CD8-positive, alpha-beta memory T cell (primary cell): ENCODE measurements at regions not wholly inside any gene's neighbourhood (a gene's known extent, or its start where the extent isn't known, plus 50 kb on each side); places are given as distances from the start of the nearest gene placed in this dataset.

ENCODE experiments used
- CTCF ChIA-PET: fragments of 350-600 bp; sonication (Branson Sonifier 250); formaldehyde crosslinking; loops from one replicate; lab custom pipeline; 2021; ENCODE audit warnings: antibody characterized with exemption; lab: Charles Lee
- POLR2A ChIA-PET: fragments of 350-600 bp; sonication (Branson Sonifier 250); formaldehyde crosslinking; loops from one replicate; lab custom pipeline; 2021; ENCODE audit warnings: antibody characterized with exemption; lab: Charles Lee
- DNase-seq, 5 donors: peaks; one replicate each; pipeline versions ENCODE4 v3.0.0 to v3.0.0-alpha.2; 2020 to 2022; ENCODE audit warnings: mixed read lengths in 1 of 5
- H3K27ac ChIP-seq: one replicate; pipeline ENCODE4 v1.7.0; 2013; ENCODE audit warnings: low read depth, mild to moderate bottlenecking, low read length, moderate library complexity
- H3K27me3 ChIP-seq: 2 replicates; pipeline ENCODE4 v1.7.0; 2013; ENCODE audit warnings: low read length, mild to moderate bottlenecking; ENCODE audit not compliant: insufficient read depth, poor library complexity, severe bottlenecking
- H3K36me3 ChIP-seq: 2 replicates; pipeline ENCODE4 v1.7.0; 2013; ENCODE audit warnings: mild to moderate bottlenecking, low read length, moderate library complexity; ENCODE audit not compliant: insufficient read depth
- H3K4me1 ChIP-seq: 2 replicates; pipeline ENCODE4 v1.7.0; 2013; ENCODE audit warnings: mild to moderate bottlenecking, low read length, moderate library complexity; ENCODE audit not compliant: insufficient read depth
- H3K4me3 ChIP-seq: 2 replicates; pipeline ENCODE4 v1.7.0; 2013; ENCODE audit warnings: mild to moderate bottlenecking, low read length
- H3K9me3 ChIP-seq: 2 replicates; pipeline ENCODE4 v1.7.0; 2013; ENCODE audit warnings: mild to moderate bottlenecking, low read length
- H3K27ac Mint-ChIP-seq, 8 donors: one replicate each; pipeline ENCODE4 v1.8.0; 2020 to 2021; ENCODE audit warnings: mixed read lengths in 8 of 8, mild to moderate bottlenecking in 6 of 8, inconsistent platforms in 3 of 8, moderate library complexity in 3 of 8
- H3K27me3 Mint-ChIP-seq, 2 donors: one replicate each; pipeline ENCODE4 v1.8.0; 2020 to 2021; ENCODE audit warnings: mixed read lengths in 2 of 2, mild to moderate bottlenecking in 1 of 2, moderate library complexity in 1 of 2
- H3K36me3 Mint-ChIP-seq, 3 donors: one replicate each; pipeline ENCODE4 v1.8.0; 2020 to 2021; ENCODE audit warnings: mixed read lengths in 3 of 3, inconsistent platforms in 1 of 3, mild to moderate bottlenecking in 1 of 3
- H3K4me1 Mint-ChIP-seq, 3 donors: one replicate each; pipeline ENCODE4 v1.8.0; 2020 to 2021; ENCODE audit warnings: mixed read lengths in 3 of 3, inconsistent platforms in 1 of 3, mild to moderate bottlenecking in 1 of 3
- H3K4me3 Mint-ChIP-seq, 7 donors: one replicate each; pipeline ENCODE4 v1.8.0; 2020 to 2021; ENCODE audit warnings: mixed read lengths in 7 of 7, mild to moderate bottlenecking in 6 of 7, moderate library complexity in 4 of 7, inconsistent platforms in 2 of 7
- H3K9me3 Mint-ChIP-seq, 5 donors: one replicate each; pipeline ENCODE4 v1.8.0; 2020 to 2022; ENCODE audit warnings: mixed read lengths in 5 of 5, mild to moderate bottlenecking in 3 of 5, moderate library complexity in 2 of 5, inconsistent platforms in 1 of 5

GRCh38 chr2:67208887-67209500, 188.1 kb upstream of the ETAA1 start:
- no peaks in the 10 kb centered on the region for H3K27me3 ChIP-seq
- no peak overlapping the region for H3K27ac Mint-ChIP-seq
- ChIA-PET POLR2A (no interaction called here), CTCF (no interaction called here)
- no peak overlapping the region for H3K27ac ChIP-seq
- no peaks in the 10 kb centered on the region for H3K36me3 Mint-ChIP-seq
- DNase-seq: no peak
- peaks cover 0 to 5% (median 0%) of the 10 kb centered on the region in 5 donors for H3K9me3 Mint-ChIP-seq
- no peak overlapping the region for H3K4me3 ChIP-seq
- H3K9me3 ChIP-seq: no peaks in the 10 kb centered on the region
- H3K36me3 ChIP-seq: no peaks in the 10 kb centered on the region
- H3K4me3 Mint-ChIP-seq: no peak overlapping the region
- no peaks in the 10 kb centered on the region for H3K4me1 ChIP-seq
- H3K27me3 Mint-ChIP-seq: no peaks in the 10 kb centered on the region
- no peaks in the 10 kb centered on the region for H3K4me1 Mint-ChIP-seq

DNA sequence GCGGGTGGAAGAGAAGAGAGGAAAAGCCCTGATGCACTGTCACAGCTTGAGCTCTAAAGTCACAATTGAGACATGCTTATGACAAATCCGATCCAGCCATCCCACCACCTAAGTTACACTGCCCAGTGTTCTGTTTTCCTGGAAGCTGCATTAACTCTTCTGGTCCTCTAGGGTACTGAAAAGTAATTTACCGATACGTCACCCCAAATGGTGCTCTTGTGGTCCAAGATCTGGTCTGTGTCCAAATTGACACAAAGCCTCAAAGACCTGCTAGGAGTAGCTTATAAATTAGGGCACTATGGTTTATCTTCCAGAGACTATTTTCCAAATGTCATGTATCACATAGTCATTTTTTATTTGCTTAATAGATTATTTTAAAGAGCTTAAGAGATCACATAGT, 186.7 kb upstream of the ETAA1 start:
- Histone ChIP-seq H3K27me3 (no peaks in the 10 kb centered on the region), H3K4me3 (no peak overlapping the region), H3K36me3 (no peaks in the 10 kb centered on the region), H3K4me1 (no peaks in the 10 kb centered on the region), H3K27ac (no peak overlapping the region), H3K9me3 (no peaks in the 10 kb centered on the region)
- H3K27me3 Mint-ChIP-seq: no peaks in the 10 kb centered on the region
- no peak overlapping the region for H3K4me3 Mint-ChIP-seq
- H3K4me1 Mint-ChIP-seq: no peaks in the 10 kb centered on the region
- POLR2A ChIA-PET: no interaction called here
- H3K9me3 Mint-ChIP-seq: peaks cover 0 to 5% (median 0%) of the 10 kb centered on the region in 5 donors
- H3K27ac Mint-ChIP-seq: no peak overlapping the region
- no peaks in the 10 kb centered on the region for H3K36me3 Mint-ChIP-seq
- no peak for DNase-seq
- CTCF ChIA-PET: no interaction called here

DNA sequence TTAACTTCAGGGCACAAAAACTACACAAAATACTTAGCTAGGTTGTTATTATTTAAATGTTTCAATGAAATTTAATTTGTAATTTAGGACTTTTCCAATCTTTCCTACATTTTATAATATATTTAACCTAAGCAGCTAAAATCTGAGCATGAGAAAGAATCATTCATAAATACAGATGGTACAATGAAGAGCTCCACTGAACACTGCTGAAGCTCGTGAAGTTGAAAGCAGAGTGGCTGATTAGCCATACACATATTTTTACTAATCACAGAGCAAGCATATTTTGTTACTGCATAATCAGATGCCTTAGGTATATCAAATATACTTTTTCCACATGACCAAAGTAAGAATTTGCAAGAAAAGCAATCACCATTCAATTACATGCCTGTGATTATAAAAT, 184.9 kb upstream of the ETAA1 start:
- H3K27ac ChIP-seq: no peak overlapping the region
- Mint-ChIP-seq H3K9me3 (peaks cover 0 to 8% (median under 1%) of the 10 kb centered on the region in 5 donors), H3K27me3 (no peaks in the 10 kb centered on the region), H3K27ac (no peak overlapping the region), H3K4me3 (no peak overlapping the region), H3K4me1 (no peaks in the 10 kb centered on the region), H3K36me3 (no peaks in the 10 kb centered on the region)
- DNase-seq: no peak
- no peaks in the 10 kb centered on the region for H3K9me3 ChIP-seq
- H3K4me1 ChIP-seq: no peaks in the 10 kb centered on the region
- ChIA-PET POLR2A (no interaction called here), CTCF (no interaction called here)
- H3K4me3 ChIP-seq: no peak overlapping the region
- no peaks in the 10 kb centered on the region for H3K27me3 ChIP-seq
- H3K36me3 ChIP-seq: no peaks in the 10 kb centered on the region

DNA sequence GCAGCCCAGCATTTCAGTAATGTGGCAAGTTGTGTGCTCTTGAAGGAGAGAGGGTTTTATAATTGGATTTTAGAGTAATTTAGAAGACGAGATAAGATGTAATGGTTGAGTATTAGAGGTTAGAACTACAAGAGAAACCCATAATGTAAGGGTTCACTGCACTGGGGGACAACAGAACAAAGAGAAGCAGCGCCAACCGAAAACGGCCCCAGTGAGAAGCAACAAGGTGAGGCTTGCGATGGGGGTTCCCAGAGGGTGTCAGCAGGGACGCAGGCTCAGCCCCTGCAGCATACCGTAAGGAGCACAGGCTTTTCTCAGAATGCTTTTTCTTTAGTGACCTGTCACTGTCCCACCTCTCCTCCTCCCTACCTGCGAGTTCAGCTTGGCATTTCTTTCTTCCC, 183.9 kb upstream of the ETAA1 start:
- H3K27ac ChIP-seq: no peak overlapping the region
- H3K4me3 ChIP-seq: no peak overlapping the region
- no peaks in the 10 kb centered on the region for H3K4me1 ChIP-seq
- H3K4me3 Mint-ChIP-seq: no peak overlapping the region
- no peaks in the 10 kb centered on the region for H3K4me1 Mint-ChIP-seq
- CTCF ChIA-PET: no interaction called here
- POLR2A ChIA-PET: no interaction called here
- H3K27me3 Mint-ChIP-seq: no peaks in the 10 kb centered on the region
- H3K36me3 Mint-ChIP-seq: no peaks in the 10 kb centered on the region
- no peak overlapping the region for H3K27ac Mint-ChIP-seq
- H3K27me3 ChIP-seq: no peaks in the 10 kb centered on the region
- H3K36me3 ChIP-seq: no peaks in the 10 kb centered on the region
- no peak for DNase-seq
- H3K9me3 ChIP-seq: no peaks in the 10 kb centered on the region
- H3K9me3 Mint-ChIP-seq: peaks cover 2 to 6% (median 4%) of the 10 kb centered on the region in 5 donors

DNA sequence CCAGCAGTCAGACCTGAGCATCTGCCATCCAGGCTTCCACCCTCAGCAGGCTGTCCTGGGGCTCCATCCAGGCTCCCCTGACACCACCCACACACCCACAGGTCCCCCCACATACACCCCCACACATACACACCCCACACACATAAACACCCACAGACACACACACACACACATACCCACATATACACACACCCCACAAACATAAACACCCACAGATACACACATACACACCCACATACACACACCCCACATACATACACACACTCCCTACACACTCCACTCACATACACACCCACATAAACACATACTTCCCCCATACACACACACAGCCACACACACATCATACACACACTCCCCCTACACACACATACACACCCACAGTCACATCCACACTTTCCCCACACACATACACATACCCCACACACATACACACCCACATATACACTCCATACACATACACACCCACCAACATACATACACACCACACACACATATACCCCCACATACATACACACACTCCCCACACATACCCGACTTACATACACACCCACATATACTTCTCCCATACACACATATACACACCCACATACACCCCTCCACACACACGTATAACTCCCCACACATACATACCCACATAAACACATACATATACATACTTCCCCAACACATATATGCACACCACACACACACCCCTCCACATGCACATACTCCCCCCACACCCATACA, 183.3 kb upstream of the ETAA1 start:
- ChIA-PET POLR2A (no interaction called here), CTCF (no interaction called here)
- no peaks in the 10 kb centered on the region for H3K27me3 Mint-ChIP-seq
- H3K4me1 Mint-ChIP-seq: no peaks in the 10 kb centered on the region
- H3K27ac ChIP-seq: no peak overlapping the region
- no peak for DNase-seq
- no peak overlapping the region for H3K4me3 ChIP-seq
- H3K9me3 ChIP-seq: no peaks in the 10 kb centered on the region
- no peak overlapping the region for H3K27ac Mint-ChIP-seq
- H3K27me3 ChIP-seq: no peaks in the 10 kb centered on the region
- no peaks in the 10 kb centered on the region for H3K36me3 Mint-ChIP-seq
- H3K9me3 Mint-ChIP-seq: peaks cover 2 to 7% (median 5%) of the 10 kb centered on the region in 5 donors
- no peaks in the 10 kb centered on the region for H3K4me1 ChIP-seq
- no peaks in the 10 kb centered on the region for H3K36me3 ChIP-seq
- H3K4me3 Mint-ChIP-seq: no peak overlapping the region

- no peaks in the 10 kb centered on the region for H3K36me3 Mint-ChIP-seq
- H3K36me3 ChIP-seq: no peaks in the 10 kb centered on the region
- no peaks in the 10 kb centered on the region for H3K27me3 ChIP-seq
- CTCF ChIA-PET: no interaction called here
- peaks cover 2 to 7% (median 5%) of the 10 kb centered on the region in 5 donors for H3K9me3 Mint-ChIP-seq
- no peak overlapping the region for H3K4me3 Mint-ChIP-seq
- H3K4me1 Mint-ChIP-seq: no peaks in the 10 kb centered on the region
- POLR2A ChIA-PET: no interaction called here
- H3K27ac Mint-ChIP-seq: no peak overlapping the region
- no peaks in the 10 kb centered on the region for H3K4me1 ChIP-seq
- no peak for DNase-seq
- no peak overlapping the region for H3K27ac ChIP-seq
- H3K4me3 ChIP-seq: no peak overlapping the region
- H3K27me3 Mint-ChIP-seq: no peaks in the 10 kb centered on the region
- H3K9me3 ChIP-seq: no peaks in the 10 kb centered on the region
Observed at GRCh38 chr2:67214585-67215185, 182.4 kb upstream of the ETAA1 start.

GRCh38 chr2:67215214-67216055, 181.7 kb upstream of the ETAA1 start:
- Histone ChIP-seq H3K4me1 (no peaks in the 10 kb centered on the region), H3K9me3 (no peaks in the 10 kb centered on the region), H3K27me3 (no peaks in the 10 kb centered on the region), H3K36me3 (no peaks in the 10 kb centered on the region), H3K4me3 (no peak overlapping the region), H3K27ac (no peak overlapping the region)
- no peak for DNase-seq
- H3K27me3 Mint-ChIP-seq: no peaks in the 10 kb centered on the region
- H3K36me3 Mint-ChIP-seq: no peaks in the 10 kb centered on the region
- ChIA-PET CTCF (no interaction called here), POLR2A (no interaction called here)
- H3K4me1 Mint-ChIP-seq: no peaks in the 10 kb centered on the region
- H3K4me3 Mint-ChIP-seq: no peak overlapping the region
- H3K9me3 Mint-ChIP-seq: peaks cover 2 to 7% (median 5%) of the 10 kb centered on the region in 5 donors
- no peak overlapping the region for H3K27ac Mint-ChIP-seq

DNA sequence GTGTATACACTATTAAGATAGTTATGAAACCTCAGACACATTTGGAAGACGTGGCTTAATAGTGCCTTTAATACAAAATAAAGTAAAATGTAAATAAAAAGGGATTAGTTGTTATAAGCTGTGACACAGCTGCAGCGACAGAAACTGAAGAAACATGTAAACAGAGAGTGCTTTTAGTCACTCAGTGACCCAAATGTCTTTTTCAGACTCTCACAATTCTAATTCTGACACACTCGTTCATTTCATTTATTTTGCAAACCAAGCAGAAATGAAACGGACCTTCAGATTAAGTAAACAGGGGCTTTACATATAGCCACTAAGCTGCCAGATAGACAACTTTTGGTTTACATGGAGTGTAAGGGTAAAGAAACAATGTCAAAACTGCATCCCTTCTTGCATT, 181.0 kb upstream of the ETAA1 start:
- no peak for DNase-seq
- Histone ChIP-seq H3K27me3 (no peaks in the 10 kb centered on the region), H3K4me1 (no peaks in the 10 kb centered on the region), H3K9me3 (no peaks in the 10 kb centered on the region), H3K27ac (no peak overlapping the region), H3K4me3 (no peak overlapping the region), H3K36me3 (no peaks in the 10 kb centered on the region)
- Mint-ChIP-seq H3K9me3 (peaks cover 2 to 7% (median 5%) of the 10 kb centered on the region in 5 donors), H3K4me1 (no peaks in the 10 kb centered on the region), H3K36me3 (no peaks in the 10 kb centered on the region), H3K27me3 (no peaks in the 10 kb centered on the region), H3K4me3 (no peak overlapping the region), H3K27ac (no peak overlapping the region)
- CTCF ChIA-PET: no interaction called here
- POLR2A ChIA-PET: no interaction called here
